ENCODE measurements at regions not wholly inside any gene's neighbourhood (a gene's known extent, or its start where the extent isn't known, plus 50 kb on each side); places are given as distances from the start of the nearest gene placed in this dataset.

- Histone ChIP-seq H3K79me2 (replicated peaks; ENCODE audit: insufficient read depth, low read length) (no peaks in the 10 kb centered on the region), H3K9ac (ENCODE audit: low read length) (no peak overlapping the region), H3K9me3 (ENCODE audit: low read length) (no peaks in the 10 kb centered on the region), H4K20me1 (ENCODE audit: insufficient read depth) (no peaks in the 10 kb centered on the region), H3K36me3 (ENCODE audit: insufficient read depth, low read length) (no peaks in the 10 kb centered on the region), H3K27me3 (ENCODE audit: insufficient read depth, low read depth, low read length) (no peaks in the 10 kb centered on the region), H2AFZ (ENCODE audit: low read depth, low read length) (no peak overlapping the region), H3K4me2 (ENCODE audit: low read length) (no peak overlapping the region), H3K4me3 (ENCODE audit: low read length) (no peak overlapping the region), H3F3A (ENCODE audit: insufficient read depth, low read length, poor library complexity, severe bottlenecking) (no peaks in the 10 kb centered on the region), H3K27ac (ENCODE audit: low read length) (no peak overlapping the region), H3K9me2 (ENCODE audit: insufficient read depth, low read length) (no peaks in the 10 kb centered on the region)
- TF ChIP-seq SMC3 (conservative IDR thresholded peaks at IDR 0.05; ENCODE audit: poor library complexity) (no peak), CTCF (IDR thresholded peaks at IDR 0.05; ENCODE audit: poor library complexity, severe bottlenecking) (no peak), REST (IDR thresholded peaks at IDR 0.05; ENCODE audit: borderline replicate concordance) (no peak), POLR2AphosphoS5 (IDR thresholded peaks at IDR 0.05) (no peak), TAF1 (IDR thresholded peaks at IDR 0.05; ENCODE audit: low read depth) (no peak), RAD21 (conservative IDR thresholded peaks at IDR 0.05) (no peak), EP300 (conservative IDR thresholded peaks at IDR 0.05; ENCODE audit: poor library complexity, severe bottlenecking) (no peak), EZH2 (IDR thresholded peaks at IDR 0.05; ENCODE audit: borderline replicate concordance, insufficient read depth, low read length, poor library complexity, severe bottlenecking) (no peak), MXI1 (conservative IDR thresholded peaks at IDR 0.05; ENCODE audit: poor library complexity, severe bottlenecking) (no peak)
Observed at GRCh38 chr4:13097971-13098370, 386.2 kb downstream of the RAB28 start.

GRCh38 chr4:13095722-13096121 lies 388.4 kb downstream of the RAB28 start:
- Histone ChIP-seq H3K9ac (ENCODE audit: low read length) (no peak overlapping the region), H3K4me3 (ENCODE audit: low read length) (no peak overlapping the region), H4K20me1 (ENCODE audit: insufficient read depth) (no peaks in the 10 kb centered on the region), H3K9me2 (ENCODE audit: insufficient read depth, low read length) (no peaks in the 10 kb centered on the region), H2AFZ (ENCODE audit: low read depth, low read length) (no peak overlapping the region), H3K27me3 (ENCODE audit: insufficient read depth, low read depth, low read length) (no peaks in the 10 kb centered on the region), H3K79me2 (replicated peaks; ENCODE audit: insufficient read depth, low read length) (no peaks in the 10 kb centered on the region), H3K27ac (ENCODE audit: low read length) (no peak overlapping the region), H3K36me3 (ENCODE audit: insufficient read depth, low read length) (no peaks in the 10 kb centered on the region), H3K4me2 (ENCODE audit: low read length) (no peak overlapping the region), H3F3A (ENCODE audit: insufficient read depth, low read length, poor library complexity, severe bottlenecking) (no peaks in the 10 kb centered on the region), H3K9me3 (ENCODE audit: low read length) (no peaks in the 10 kb centered on the region)
- no peak for TF ChIP-seq REST (IDR thresholded peaks at IDR 0.05; ENCODE audit: borderline replicate concordance)
- TF ChIP-seq TAF1 (IDR thresholded peaks at IDR 0.05; ENCODE audit: low read depth), result no peak
- no peak for TF ChIP-seq EZH2 (IDR thresholded peaks at IDR 0.05; ENCODE audit: borderline replicate concordance, insufficient read depth, low read length, poor library complexity, severe bottlenecking)
- no peak for TF ChIP-seq CTCF (IDR thresholded peaks at IDR 0.05; ENCODE audit: poor library complexity, severe bottlenecking)
- no peak for TF ChIP-seq RAD21 (conservative IDR thresholded peaks at IDR 0.05)
- TF ChIP-seq POLR2AphosphoS5 (IDR thresholded peaks at IDR 0.05), result no peak
- no peak for TF ChIP-seq SMC3 (conservative IDR thresholded peaks at IDR 0.05; ENCODE audit: poor library complexity)
- no peak for TF ChIP-seq MXI1 (conservative IDR thresholded peaks at IDR 0.05; ENCODE audit: poor library complexity, severe bottlenecking)
- no peak for TF ChIP-seq EP300 (conservative IDR thresholded peaks at IDR 0.05; ENCODE audit: poor library complexity, severe bottlenecking)
